HepG2 (cell line): ENCODE measurements at regions not wholly inside any gene's neighbourhood (a gene's known extent, or its start where the extent isn't known, plus 50 kb on each side); places are given as distances from the start of the nearest gene placed in this dataset.

Source experiments
- ATAC-seq: fragments of 200-7000 bp; cut with Tn5 transposase; 3 replicates; pipeline ENCODE4 v1.9.1; 2020; ENCODE audit warnings: mild to moderate bottlenecking, moderate library complexity
- BruUV-seq: library from RNA; stranded (reverse); fragments of 400-500 nt; replicated peaks from 2 replicates; lab custom pipeline; 2021; lab: Mats Ljungman, UMichigan
- CTCF ChIA-PET: fragments of 300-600 bp; formaldehyde crosslinking; extraction: SDS; loops from one replicate; lab custom pipeline; 2021; ENCODE audit warnings: low total read pairs, inconsistent platforms, low intra/inter-chr PET ratio; lab: Yijun Ruan, JAX
- POLR2A ChIA-PET: fragments of 350-600 bp; sonication (Branson Sonifier 250); formaldehyde crosslinking; loops from one replicate; lab custom pipeline; 2020; ENCODE audit warnings: antibody characterized with exemption, inconsistent platforms; lab: Yijun Ruan, JAX
- DNase-seq: peaks from one replicate; pipeline ENCODE4 v3.0.0-alpha.2; 2015; ENCODE audit warnings: low spot score
- FAIRE-seq: peaks from 3 replicates; lab custom pipeline; 2011; peaks lifted over from hg19 to GRCh38; lab: Jason Lieb, UNC
- H2AFZ ChIP-seq: one replicate; pipeline ENCODE4 v1.6.1; 2011; ENCODE audit warnings: low read length, inconsistent platforms
- H3K27ac ChIP-seq: fragments of 300-600 bp; 3 replicates; pipeline ENCODE4 v1.8.0; 2011; ENCODE audit warnings: mixed run types, mild to moderate bottlenecking, mixed read lengths, low read length, inconsistent platforms; ENCODE audit not compliant: insufficient read depth; ENCODE audit errors: extremely low read length
- H3K27me3 ChIP-seq, 2 experiments: fragments of 200-600 bp in 1 of 2; 2 replicates in 1 of 2; 3 replicates in 1 of 2; pipeline versions ENCODE4 v1.6.0 to v1.8.0; 2011; ENCODE audit warnings: low read length in 2 of 2, mild to moderate bottlenecking in 2 of 2, moderate library complexity in 2 of 2, inconsistent platforms in 1 of 2; ENCODE audit not compliant: insufficient read depth in 2 of 2, control insufficient read depth in 1 of 2
- H3K36me3 ChIP-seq, 2 experiments: fragments of 200-600 bp in 1 of 2; replicated peaks in 1 of 2; 2 replicates in 1 of 2; 3 replicates in 1 of 2; pipeline versions ENCODE4 v1.5.1 to v1.8.0; 2011; ENCODE audit warnings: low read length in 2 of 2, inconsistent platforms in 1 of 2; ENCODE audit not compliant: insufficient read depth in 2 of 2, control insufficient read depth in 1 of 2
- H3K4me1 ChIP-seq: 2 replicates; pipeline ENCODE4 v1.5.1; 2012; ENCODE audit warnings: low read length, inconsistent platforms; ENCODE audit not compliant: insufficient read depth
- H3K4me2 ChIP-seq: 2 replicates; pipeline ENCODE4 v1.6.0; 2011; ENCODE audit warnings: low read depth, low read length, inconsistent platforms
- H3K4me3 ChIP-seq, 3 experiments: fragments of 200-600 bp in 1 of 3; sonication (generic), shearing (Covaris generic) in 1 of 3; replicated peaks in 1 of 3; 2 replicates each; pipeline ENCODE4 v1.5.1; 2011 to 2016; ENCODE audit warnings: low read length in 3 of 3, inconsistent platforms in 2 of 3, low read depth in 2 of 3, mild to moderate bottlenecking in 2 of 3, control low read depth in 1 of 3, mixed read lengths in 1 of 3; ENCODE audit not compliant: insufficient read depth in 1 of 3
- H3K79me2 ChIP-seq: one replicate; pipeline ENCODE4 v1.6.1; 2011; ENCODE audit warnings: low read length, inconsistent platforms; ENCODE audit not compliant: insufficient read depth
- H3K9ac ChIP-seq: 2 replicates; pipeline ENCODE4 v1.6.0; 2011; ENCODE audit warnings: mild to moderate bottlenecking, low read depth, low read length, inconsistent platforms; ENCODE audit not compliant: insufficient read depth
- H3K9me3 ChIP-seq: 2 replicates; pipeline ENCODE4 v1.5.1; 2012; ENCODE audit warnings: mild to moderate bottlenecking, low read length
- H4K20me1 ChIP-seq: 2 replicates; pipeline ENCODE4 v1.6.0; 2011; ENCODE audit warnings: inconsistent platforms, mild to moderate bottlenecking, low read length, moderate library complexity; ENCODE audit not compliant: insufficient read depth
- GTF3A ChIP-seq: sonication (generic); formaldehyde crosslinking; conservative IDR thresholded peaks from 2 replicates; pipeline ENCODE4 v1.4.0; 2020; ENCODE audit warnings: mild to moderate bottlenecking, missing genetic modification reagents
- KLF16 ChIP-seq, 2 experiments: sonication (generic) in 1 of 2; formaldehyde crosslinking in 1 of 2; IDR thresholded peaks; 2 replicates each; pipeline versions ENCODE4 v1.6.1 to v1.8.0; 2016 to 2023; ENCODE audit warnings: missing genetic modification reagents in 2 of 2, missing compliant biosample characterization in 1 of 2
- PAWR ChIP-seq: sonication (generic); formaldehyde crosslinking; IDR thresholded peaks from 2 replicates; pipeline ENCODE4 v1.4.0; 2020; ENCODE audit warnings: missing genetic modification reagents, mild to moderate bottlenecking, borderline replicate concordance
- SIX1 ChIP-seq: sonication (generic); formaldehyde crosslinking; IDR thresholded peaks from 2 replicates; pipeline ENCODE4 v1.4.0; 2020; ENCODE audit warnings: missing genetic modification reagents, borderline replicate concordance
- SRY ChIP-seq: sonication (generic); formaldehyde crosslinking; IDR thresholded peaks from 2 replicates; pipeline ENCODE4 v1.8.0; 2022; ENCODE audit warnings: mild to moderate bottlenecking, missing genetic modification reagents
- ZBTB8A ChIP-seq: sonication (generic); formaldehyde crosslinking; IDR thresholded peaks from 2 replicates; pipeline ENCODE4 v1.4.0; 2020; ENCODE audit warnings: mild to moderate bottlenecking, low read depth, missing genetic modification reagents, borderline replicate concordance
- ZNF138 ChIP-seq: sonication (generic); formaldehyde crosslinking; IDR thresholded peaks from 2 replicates; pipeline ENCODE4 v1.5.0; 2020; ENCODE audit warnings: mild to moderate bottlenecking, low read depth, missing genetic modification reagents
- WGBS: methylation state at CpG from one replicate; pipeline ENCODE4 v1.1.6; 2017; ENCODE audit warnings: low lambda C conversion rate; 5-methylcytosine and 5-hydroxymethylcytosine counted together
- in situ Hi-C: cut with HindIII; loops from 2 replicates; pipeline ENCODE4 v1.10.0; 2017; ENCODE audit warnings: low pct_unique_long_range_greater_than_20kb; ENCODE audit not compliant: extremely low pct_ligation_motif_present
- intact Hi-C: fragments of 100-400 bp; cut with micrococcal nuclease; formaldehyde crosslinking; loops from one replicate; pipeline ENCODE4 v1.10.0; 2022; ENCODE audit not compliant: unreplicated experiment
- TF ChIP-seq, protein P1 (sequence below): sonication (generic); IDR thresholded peaks from 2 replicates; pipeline ENCODE4 v1.6.1; 2016; ENCODE audit warnings: low read depth, borderline replicate concordance
- TF ChIP-seq, protein P2 (sequence below): sonication (generic); formaldehyde crosslinking; IDR thresholded peaks from 2 replicates; pipeline ENCODE4 v1.5.1; 2020; ENCODE audit warnings: mild to moderate bottlenecking, missing genetic modification reagents, moderate library complexity
- TF ChIP-seq, protein P3 (sequence below): fragments of 450-650 bp; IDR thresholded peaks from 2 replicates; pipeline ENCODE4 v1.6.1; 2016

DNA sequence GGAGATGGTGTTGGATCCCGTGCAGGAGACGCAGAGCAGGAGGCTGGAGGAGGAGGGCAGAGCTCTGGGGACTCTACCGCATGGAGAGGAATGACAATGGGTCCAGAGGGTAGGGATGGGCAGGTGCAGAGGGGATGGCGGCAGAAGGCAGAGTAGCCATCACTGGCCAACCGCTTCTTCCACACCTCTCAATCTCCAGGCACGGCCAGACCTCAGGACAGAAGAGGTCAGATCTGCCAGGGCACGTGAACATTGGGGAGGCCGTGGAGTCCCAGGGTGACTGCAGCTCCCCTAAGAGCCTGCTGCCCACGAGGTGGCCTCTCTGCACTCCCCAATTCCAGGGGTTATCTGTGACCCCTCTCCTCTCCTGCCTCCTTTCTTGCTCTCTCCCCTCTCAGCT lies 162.7 kb upstream of the HDAC4 start:
- no peaks in the 10 kb centered on the region for H3K4me1 ChIP-seq
- H3K4me3 ChIP-seq = no peak overlapping the region
- H2AFZ ChIP-seq = no peak overlapping the region
- no peak for DNase-seq
- no peaks in the 10 kb centered on the region for H3K9me3 ChIP-seq
- in situ Hi-C loops = no loop called here
- WGBS = 39% methylated on average over 9 of the region's 9 CpGs
- no peak overlapping the region for H3K27ac ChIP-seq
- H3K79me2 ChIP-seq = no peaks in the 10 kb centered on the region
- H3K27me3 ChIP-seq = peaks cover 7 to 82% of the 10 kb centered on the region in 2 experiments; a peak in 4 of 5 replicates
- H3K9ac ChIP-seq = no peak overlapping the region
- H3K36me3 ChIP-seq = no peaks in the 10 kb centered on the region
- TF ChIP-seq SIX1 (no peak), GTF3A (CRISPR knock-in tag) (no peak), ZBTB8A (CRISPR knock-in tag) (no peak), ZNF138 (CRISPR knock-in tag) (no peak), KLF16 (CRISPR knock-in tag; IDR thresholded peaks at IDR 0.05) (no peak)
- TF ChIP-seq, protein P1, sequence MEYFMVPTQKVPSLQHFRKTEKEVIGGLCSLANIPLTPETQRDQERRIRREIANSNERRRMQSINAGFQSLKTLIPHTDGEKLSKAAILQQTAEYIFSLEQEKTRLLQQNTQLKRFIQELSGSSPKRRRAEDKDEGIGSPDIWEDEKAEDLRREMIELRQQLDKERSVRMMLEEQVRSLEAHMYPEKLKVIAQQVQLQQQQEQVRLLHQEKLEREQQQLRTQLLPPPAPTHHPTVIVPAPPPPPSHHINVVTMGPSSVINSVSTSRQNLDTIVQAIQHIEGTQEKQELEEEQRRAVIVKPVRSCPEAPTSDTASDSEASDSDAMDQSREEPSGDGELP = no peak
- TF ChIP-seq, all 625 proteins: peak for 0
- no TSS peak for BruUV-seq
- POLR2A ChIA-PET = no interaction called here
- ATAC-seq = no peak
- no peak for FAIRE-seq
- no peaks in the 10 kb centered on the region for H4K20me1 ChIP-seq
- CTCF ChIA-PET = no interaction called here
- intact Hi-C loops = no loop called here
- H3K4me2 ChIP-seq = no peak overlapping the region

DNA sequence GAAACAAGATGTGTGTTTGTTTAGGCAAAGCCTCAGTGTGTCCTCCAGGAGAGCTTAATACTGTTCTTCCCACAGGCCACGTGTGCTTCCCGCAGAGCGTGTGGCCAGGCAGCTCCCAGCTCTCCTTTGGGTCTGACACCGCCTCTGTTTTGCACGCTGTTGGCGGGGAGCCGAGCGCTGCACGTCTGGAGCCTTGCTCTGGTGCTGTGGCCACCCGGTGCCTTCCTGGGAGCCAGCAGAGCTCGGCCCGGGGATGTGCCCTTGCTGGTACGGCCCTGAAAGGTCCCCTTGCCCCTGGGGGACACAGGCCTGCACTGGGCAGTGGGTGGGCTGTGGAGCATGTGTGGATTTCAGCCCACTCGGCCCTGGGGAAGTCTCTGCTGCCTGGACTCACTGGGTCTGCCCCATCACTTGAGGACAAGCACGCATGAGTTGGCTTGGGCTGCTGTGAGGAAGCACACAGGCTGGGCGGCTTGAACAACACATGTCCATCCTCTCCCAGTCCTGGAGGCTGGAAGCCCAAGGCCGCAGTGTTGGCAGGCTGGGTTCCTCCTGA lies 160.7 kb upstream of the HDAC4 start:
- Histone ChIP-seq H3K79me2 (no peaks in the 10 kb centered on the region), H2AFZ (no peak overlapping the region), H3K4me1 (no peaks in the 10 kb centered on the region), H3K36me3 (no peaks in the 10 kb centered on the region), H3K9ac (no peak overlapping the region), H3K9me3 (no peaks in the 10 kb centered on the region), H3K27ac (no peak overlapping the region), H3K27me3 (peaks cover 8 to 71% of the 10 kb centered on the region in 2 experiments; a peak in 4 of 5 replicates), H3K4me3 (no peak overlapping the region), H3K4me2 (no peak overlapping the region), H4K20me1 (no peaks in the 10 kb centered on the region)
- ChIA-PET POLR2A (no interaction called here), CTCF (no interaction called here)
- FAIRE-seq = no peak
- BruUV-seq = no TSS peak
- DNase-seq = no peak
- 40% methylated on average over 11 of the region's 17 CpGs for WGBS
- in situ Hi-C loops = no loop called here
- no peak for TF ChIP-seq PAWR (CRISPR knock-in tag)
- TF ChIP-seq SRY (CRISPR knock-in tag) = no peak
- TF ChIP-seq, protein P2, sequence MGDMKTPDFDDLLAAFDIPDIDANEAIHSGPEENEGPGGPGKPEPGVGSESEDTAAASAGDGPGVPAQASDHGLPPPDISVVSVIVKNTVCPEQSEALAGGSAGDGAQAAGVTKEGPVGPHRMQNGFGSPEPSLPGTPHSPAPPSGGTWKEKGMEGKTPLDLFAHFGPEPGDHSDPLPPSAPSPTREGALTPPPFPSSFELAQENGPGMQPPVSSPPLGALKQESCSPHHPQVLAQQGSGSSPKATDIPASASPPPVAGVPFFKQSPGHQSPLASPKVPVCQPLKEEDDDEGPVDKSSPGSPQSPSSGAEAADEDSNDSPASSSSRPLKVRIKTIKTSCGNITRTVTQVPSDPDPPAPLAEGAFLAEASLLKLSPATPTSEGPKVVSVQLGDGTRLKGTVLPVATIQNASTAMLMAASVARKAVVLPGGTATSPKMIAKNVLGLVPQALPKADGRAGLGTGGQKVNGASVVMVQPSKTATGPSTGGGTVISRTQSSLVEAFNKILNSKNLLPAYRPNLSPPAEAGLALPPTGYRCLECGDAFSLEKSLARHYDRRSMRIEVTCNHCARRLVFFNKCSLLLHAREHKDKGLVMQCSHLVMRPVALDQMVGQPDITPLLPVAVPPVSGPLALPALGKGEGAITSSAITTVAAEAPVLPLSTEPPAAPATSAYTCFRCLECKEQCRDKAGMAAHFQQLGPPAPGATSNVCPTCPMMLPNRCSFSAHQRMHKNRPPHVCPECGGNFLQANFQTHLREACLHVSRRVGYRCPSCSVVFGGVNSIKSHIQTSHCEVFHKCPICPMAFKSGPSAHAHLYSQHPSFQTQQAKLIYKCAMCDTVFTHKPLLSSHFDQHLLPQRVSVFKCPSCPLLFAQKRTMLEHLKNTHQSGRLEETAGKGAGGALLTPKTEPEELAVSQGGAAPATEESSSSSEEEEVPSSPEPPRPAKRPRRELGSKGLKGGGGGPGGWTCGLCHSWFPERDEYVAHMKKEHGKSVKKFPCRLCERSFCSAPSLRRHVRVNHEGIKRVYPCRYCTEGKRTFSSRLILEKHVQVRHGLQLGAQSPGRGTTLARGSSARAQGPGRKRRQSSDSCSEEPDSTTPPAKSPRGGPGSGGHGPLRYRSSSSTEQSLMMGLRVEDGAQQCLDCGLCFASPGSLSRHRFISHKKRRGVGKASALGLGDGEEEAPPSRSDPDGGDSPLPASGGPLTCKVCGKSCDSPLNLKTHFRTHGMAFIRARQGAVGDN = 0 out of 2 replicates have a peak, but pooled peaks have one; percentile 15
- TF ChIP-seq, protein P3, sequence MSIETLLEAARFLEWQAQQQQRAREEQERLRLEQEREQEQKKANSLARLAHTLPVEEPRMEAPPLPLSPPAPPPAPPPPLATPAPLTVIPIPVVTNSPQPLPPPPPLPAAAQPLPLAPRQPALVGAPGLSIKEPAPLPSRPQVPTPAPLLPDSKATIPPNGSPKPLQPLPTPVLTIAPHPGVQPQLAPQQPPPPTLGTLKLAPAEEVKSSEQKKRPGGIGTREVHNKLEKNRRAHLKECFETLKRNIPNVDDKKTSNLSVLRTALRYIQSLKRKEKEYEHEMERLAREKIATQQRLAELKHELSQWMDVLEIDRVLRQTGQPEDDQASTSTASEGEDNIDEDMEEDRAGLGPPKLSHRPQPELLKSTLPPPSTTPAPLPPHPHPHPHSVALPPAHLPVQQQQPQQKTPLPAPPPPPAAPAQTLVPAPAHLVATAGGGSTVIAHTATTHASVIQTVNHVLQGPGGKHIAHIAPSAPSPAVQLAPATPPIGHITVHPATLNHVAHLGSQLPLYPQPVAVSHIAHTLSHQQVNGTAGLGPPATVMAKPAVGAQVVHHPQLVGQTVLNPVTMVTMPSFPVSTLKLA = no peak
- ATAC-seq = peak; percentile 48; the same call in 2 of the 3 replicates
- intact Hi-C loops = no loop called here
